Lung (tissue), 11 donors: ENCODE measurements at regions not wholly inside any gene's neighbourhood (a gene's known extent, or its start where the extent isn't known, plus 50 kb on each side); places are given as distances from the start of the nearest gene placed in this dataset.

Experiments used
- ATAC-seq: fragments of 200-7000 bp; cut with Tn5 transposase; one replicate; pipeline ENCODE4 v1.9.1; 2020; ENCODE audit warnings: moderate number of reproducible peaks; ENCODE audit not compliant: insufficient read depth, low FRiP score
- DNase-seq, 3 donors: peaks; one replicate each; pipeline ENCODE4 v3.0.0-alpha.2; 2013 to 2017
- H3K27ac ChIP-seq, 2 donors: one replicate each; pipeline ENCODE4 v1.5.1; 2013; ENCODE audit warnings: mild to moderate bottlenecking in 2 of 2, moderate library complexity in 2 of 2, control low read depth in 1 of 2, inconsistent platforms in 1 of 2, low read depth in 1 of 2, low read length in 1 of 2
- H3K27me3 ChIP-seq, 3 donors: one replicate each; pipeline ENCODE4 v1.5.1; 2013; ENCODE audit warnings: low read length in 2 of 3; ENCODE audit not compliant: control insufficient read depth in 3 of 3, insufficient read depth in 3 of 3
- H3K36me3 ChIP-seq, 4 donors: one replicate each; pipeline ENCODE4 v1.5.1; 2013; ENCODE audit warnings: low read length in 4 of 4, mild to moderate bottlenecking in 1 of 4, moderate library complexity in 1 of 4; ENCODE audit not compliant: control insufficient read depth in 4 of 4, insufficient read depth in 4 of 4
- H3K4me1 ChIP-seq, 5 donors: one replicate each; pipeline ENCODE4 v1.5.1; 2013; ENCODE audit warnings: low read length in 5 of 5, mild to moderate bottlenecking in 2 of 5, moderate library complexity in 1 of 5; ENCODE audit not compliant: control insufficient read depth in 5 of 5, insufficient read depth in 5 of 5
- H3K4me3 ChIP-seq: one replicate; pipeline ENCODE4 v1.5.1; 2013; ENCODE audit warnings: mild to moderate bottlenecking, control low read depth, moderate library complexity
- H3K9ac ChIP-seq, 2 donors: one replicate each; pipeline ENCODE4 v1.5.1; 2013; ENCODE audit warnings: low read length in 2 of 2, control low read depth in 1 of 2; ENCODE audit not compliant: insufficient read depth in 1 of 2
- H3K9me3 ChIP-seq, 4 donors: one replicate each; pipeline ENCODE4 v1.5.1; 2013; ENCODE audit warnings: low read length in 3 of 4, mild to moderate bottlenecking in 1 of 4, moderate library complexity in 1 of 4; ENCODE audit not compliant: control insufficient read depth in 4 of 4, insufficient read depth in 3 of 4
- WGBS, 2 donors: extraction: QIAGEN DNeasy Blood & Tissue Kit; methylation state at CpG; one replicate each; pipeline ENCODE4 v1.1.7; 2013; 5-methylcytosine and 5-hydroxymethylcytosine counted together
- TF ChIP-seq, protein P1 (sequence below): IDR thresholded peaks from 2 replicates; pipeline ENCODE4 v1.5.1; 2012; ENCODE audit warnings: mild to moderate bottlenecking; ENCODE audit errors: control extremely low read depth, extremely low read depth
- donor health status: control.
- donor health status: control.
- donor health status: Bipolar disorder and iron deficiency.
- donor health status: healthy.
- donor health status: DM: yes; HTN: yes; CAD: no.

DNA sequence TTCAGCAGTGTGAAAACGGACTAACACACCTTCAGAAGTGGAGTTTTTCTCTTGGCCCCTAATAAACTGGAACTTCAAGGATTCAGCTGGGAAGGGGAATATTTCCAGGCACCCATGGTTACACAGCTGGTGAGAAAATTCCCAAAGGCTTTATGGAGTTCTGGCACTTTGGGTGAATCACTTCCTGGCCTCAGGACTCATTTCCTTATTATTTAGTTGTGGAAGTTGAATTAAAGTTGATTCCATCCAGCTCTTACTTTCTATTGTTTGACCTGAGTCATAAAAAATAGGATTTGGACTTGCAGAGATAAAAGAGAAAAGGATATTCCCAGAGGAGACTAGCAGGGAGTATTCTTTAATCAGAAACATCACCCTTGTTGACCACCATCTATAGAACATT, 882.1 kb downstream of the UQCRFS1 start:
- Histone ChIP-seq H3K9me3 (peaks cover 0 to 12% (median 0%) of the 10 kb centered on the region in 4 donors), H3K36me3 (no peaks in the 10 kb centered on the region), H3K4me3 (no peak overlapping the region), H3K27ac (no peak overlapping the region), H3K27me3 (no peaks in the 10 kb centered on the region), H3K4me1 (no peaks in the 10 kb centered on the region), H3K9ac (no peak overlapping the region)
- ATAC-seq = no peak
- WGBS, 2 donors = 66 to 70% methylated on average over 1 of the region's 1 CpG
- TF ChIP-seq, protein P1, sequence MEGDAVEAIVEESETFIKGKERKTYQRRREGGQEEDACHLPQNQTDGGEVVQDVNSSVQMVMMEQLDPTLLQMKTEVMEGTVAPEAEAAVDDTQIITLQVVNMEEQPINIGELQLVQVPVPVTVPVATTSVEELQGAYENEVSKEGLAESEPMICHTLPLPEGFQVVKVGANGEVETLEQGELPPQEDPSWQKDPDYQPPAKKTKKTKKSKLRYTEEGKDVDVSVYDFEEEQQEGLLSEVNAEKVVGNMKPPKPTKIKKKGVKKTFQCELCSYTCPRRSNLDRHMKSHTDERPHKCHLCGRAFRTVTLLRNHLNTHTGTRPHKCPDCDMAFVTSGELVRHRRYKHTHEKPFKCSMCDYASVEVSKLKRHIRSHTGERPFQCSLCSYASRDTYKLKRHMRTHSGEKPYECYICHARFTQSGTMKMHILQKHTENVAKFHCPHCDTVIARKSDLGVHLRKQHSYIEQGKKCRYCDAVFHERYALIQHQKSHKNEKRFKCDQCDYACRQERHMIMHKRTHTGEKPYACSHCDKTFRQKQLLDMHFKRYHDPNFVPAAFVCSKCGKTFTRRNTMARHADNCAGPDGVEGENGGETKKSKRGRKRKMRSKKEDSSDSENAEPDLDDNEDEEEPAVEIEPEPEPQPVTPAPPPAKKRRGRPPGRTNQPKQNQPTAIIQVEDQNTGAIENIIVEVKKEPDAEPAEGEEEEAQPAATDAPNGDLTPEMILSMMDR = no peak
- DNase-seq = no peak

DNA sequence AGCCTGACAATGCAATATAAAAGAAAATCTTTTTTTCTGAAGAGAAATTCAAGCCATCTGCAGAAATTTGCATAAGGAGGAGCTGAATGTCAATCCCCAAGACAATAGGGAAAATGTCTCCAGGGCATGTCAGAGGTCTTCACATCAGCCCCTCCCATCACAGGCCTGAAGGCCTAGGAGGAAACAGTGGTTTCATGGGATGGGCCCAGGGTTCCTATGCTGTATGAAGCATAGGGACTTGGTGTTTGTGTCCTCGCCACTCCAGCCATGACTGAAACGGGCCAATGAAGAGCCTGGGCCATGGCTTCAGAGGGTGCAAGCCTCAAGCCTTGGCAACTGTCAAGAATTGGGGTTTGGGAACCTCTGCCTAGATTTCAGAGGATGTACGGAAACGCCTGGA, 883.5 kb downstream of the UQCRFS1 start:
- WGBS, 2 donors = 72 to 78% methylated on average over 4 of the region's 4 CpGs
- ATAC-seq = no peak
- no peaks in the 10 kb centered on the region for H3K27me3 ChIP-seq
- no peaks in the 10 kb centered on the region for H3K4me1 ChIP-seq
- H3K36me3 ChIP-seq = no peaks in the 10 kb centered on the region
- TF ChIP-seq, protein P1 = no peak
- H3K27ac ChIP-seq = no peak overlapping the region
- H3K9ac ChIP-seq = no peak overlapping the region
- H3K9me3 ChIP-seq = peaks cover 0 to 12% (median 0%) of the 10 kb centered on the region in 4 donors
- no peak overlapping the region for H3K4me3 ChIP-seq
- DNase-seq = no peak

- peaks cover 0 to 8% (median 0%) of the 10 kb centered on the region in 4 donors for H3K9me3 ChIP-seq
- DNase-seq (no peak), ATAC-seq (no peak)
- no peaks in the 10 kb centered on the region for H3K27me3 ChIP-seq
- TF ChIP-seq, protein P1 = no peak
- no peak overlapping the region for H3K9ac ChIP-seq
- no peak overlapping the region for H3K27ac ChIP-seq
- 73 to 86% methylated on average over 3 of the region's 3 CpGs for WGBS, 2 donors
- no peaks in the 10 kb centered on the region for H3K4me1 ChIP-seq
- no peaks in the 10 kb centered on the region for H3K36me3 ChIP-seq
- H3K4me3 ChIP-seq = no peak overlapping the region
These were observed 885.0 kb downstream of the UQCRFS1 start for GRCh38 chr19:28327905-28328304.

DNA sequence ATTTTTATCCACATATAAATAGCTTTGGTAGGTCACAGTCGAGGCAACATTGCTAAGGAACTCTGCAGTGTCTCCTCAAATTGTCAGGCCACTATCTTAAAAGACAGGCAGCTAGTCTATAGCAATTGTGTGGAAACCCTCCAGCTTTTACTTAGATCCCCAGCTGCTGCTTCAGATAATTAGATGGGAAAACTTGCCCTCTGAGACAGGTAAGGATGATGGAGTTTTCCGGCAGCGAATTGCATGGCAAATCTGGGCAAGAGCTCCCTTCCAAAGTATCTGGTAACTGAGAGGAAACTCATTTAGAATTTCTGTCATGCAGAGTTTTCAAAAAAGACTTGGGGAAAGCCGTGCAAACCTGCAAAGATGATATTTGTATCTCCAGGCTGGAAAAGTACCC, 886.2 kb downstream of the UQCRFS1 start:
- ATAC-seq = no peak
- no peak for DNase-seq
- no peaks in the 10 kb centered on the region for H3K4me1 ChIP-seq
- no peak overlapping the region for H3K4me3 ChIP-seq
- no peaks in the 10 kb centered on the region for H3K27me3 ChIP-seq
- no peaks in the 10 kb centered on the region for H3K36me3 ChIP-seq
- peaks cover 0 to 8% (median 0%) of the 10 kb centered on the region in 4 donors for H3K9me3 ChIP-seq
- TF ChIP-seq, protein P1 = no peak
- H3K27ac ChIP-seq = no peak overlapping the region
- 48 to 69% methylated on average over 4 of the region's 4 CpGs for WGBS, 2 donors
- no peak overlapping the region for H3K9ac ChIP-seq
